GM21447 (cell line): ENCODE measurements at regions not wholly inside any gene's neighbourhood (a gene's known extent, or its start where the extent isn't known, plus 50 kb on each side); places are given as distances from the start of the nearest gene placed in this dataset.

Experiments
- ATAC-seq: cut with Tn5 transposase; IDR thresholded peaks from one replicate; pipeline ENCODE4 v1.9.1; 2021; ENCODE audit not compliant: unreplicated experiment

- ATAC-seq = peak; percentile 29
Measured at GRCh38 chr12:11564984-11565651, 84.4 kb upstream of the ETV6 start.

- ATAC-seq = no peak
Measured at GRCh38 chr12:11565752-11566151, 83.7 kb upstream of the ETV6 start.

GRCh38 chr12:11568155-11568761 is 81.2 kb upstream of the ETV6 start:
- no peak for ATAC-seq

- peak; percentile 88 for ATAC-seq
Measured at GRCh38 chr12:11568762-11569478, 80.6 kb upstream of the ETV6 start.

- no peak for ATAC-seq
Measured at GRCh38 chr12:11569716-11570115, 79.8 kb upstream of the ETV6 start.

- no peak for ATAC-seq
Measured at GRCh38 chr12:11573880-11574279, 75.6 kb upstream of the ETV6 start.

- ATAC-seq = no peak
Measured at GRCh38 chr12:11576104-11576503, 73.4 kb upstream of the ETV6 start.

GRCh38 chr12:11577658-11578260 is 71.7 kb upstream of the ETV6 start:
- ATAC-seq = no peak

- ATAC-seq = peak; percentile 80
Measured at GRCh38 chr12:11578461-11578993, 70.9 kb upstream of the ETV6 start.

GRCh38 chr12:11580125-11580751 is 69.2 kb upstream of the ETV6 start:
- no peak for ATAC-seq

GRCh38 chr12:11581179-11581755 is 68.2 kb upstream of the ETV6 start:
- ATAC-seq = no peak

GRCh38 chr12:11584221-11584855 is 65.1 kb upstream of the ETV6 start:
- no peak for ATAC-seq

- no peak for ATAC-seq
Measured at GRCh38 chr12:11592484-11592883, 57.0 kb upstream of the ETV6 start.

GRCh38 chr12:11593013-11593412 is 56.5 kb upstream of the ETV6 start:
- ATAC-seq = no peak

- no peak for ATAC-seq
Measured at GRCh38 chr12:11595080-11595479, 54.4 kb upstream of the ETV6 start.

- ATAC-seq = no peak
Measured at GRCh38 chr12:11596141-11596540, 53.3 kb upstream of the ETV6 start.

GRCh38 chr12:11598900-11599299 is 50.6 kb upstream of the ETV6 start:
- ATAC-seq = no peak
